ENCODE measurements at regions not wholly inside any gene's neighbourhood (a gene's known extent, or its start where the extent isn't known, plus 50 kb on each side); places are given as distances from the start of the nearest gene placed in this dataset.

- TF ChIP-seq CTCF (IDR thresholded peaks at IDR 0.05), result no peak
- TF ChIP-seq POLR2A (IDR thresholded peaks at IDR 0.05), result no peak
Measured at GRCh38 chr1:88013485-88013884, 670.6 kb upstream of the PKN2 start.
